HG02884 (cell line): ENCODE measurements at regions not wholly inside any gene's neighbourhood (a gene's known extent, or its start where the extent isn't known, plus 50 kb on each side); places are given as distances from the start of the nearest gene placed in this dataset.
A peak's percentile ranks its signal among the peaks of the same experiment; 100 is the strongest.
"Not testable (repeated sequence)": the region's sequence is repeated elsewhere in the genome, so short reads cannot be mapped to it uniquely, and the experiment has no call there.

Source experiments
- ATAC-seq: cut with Tn5 transposase; IDR thresholded peaks from one replicate; pipeline ENCODE4 v1.9.1; 2021; ENCODE audit warnings: mild to moderate bottlenecking, moderate library complexity; ENCODE audit not compliant: unreplicated experiment

- not testable (repeated sequence) for ATAC-seq
Observed at GRCh38 chr1:168457296-168457695, 86.5 kb downstream of the XCL2 start.

- no peak for ATAC-seq
Observed at GRCh38 chr1:168455764-168456163, 88.0 kb downstream of the XCL2 start.

- no peak for ATAC-seq
Observed at GRCh38 chr1:168454211-168454815, 89.5 kb downstream of the XCL2 start.

GRCh38 chr1:168453056-168453455, 90.7 kb downstream of the XCL2 start:
- no peak for ATAC-seq

GRCh38 chr1:168452329-168452728, 91.5 kb downstream of the XCL2 start:
- ATAC-seq = no peak

GRCh38 chr1:168447871-168448270, 95.9 kb downstream of the XCL2 start:
- ATAC-seq = no peak

GRCh38 chr1:168446081-168446480, 97.7 kb downstream of the XCL2 start:
- ATAC-seq = no peak

- ATAC-seq = no peak
Observed at GRCh38 chr1:168443899-168444298, 99.9 kb downstream of the XCL2 start.

GRCh38 chr1:168443356-168443755, 100.4 kb downstream of the XCL2 start:
- no peak for ATAC-seq

GRCh38 chr1:168442931-168443330, 100.9 kb downstream of the XCL2 start:
- ATAC-seq = no peak

- no peak for ATAC-seq
Observed at GRCh38 chr1:168441745-168442144, 102.1 kb downstream of the XCL2 start.

GRCh38 chr1:168439456-168440375, 104.1 kb downstream of the XCL2 start:
- peak; percentile 88 for ATAC-seq

- ATAC-seq = no peak
Observed at GRCh38 chr1:168438626-168439025, 105.2 kb downstream of the XCL2 start.

- ATAC-seq = no peak
Observed at GRCh38 chr1:168437821-168438220, 106.0 kb downstream of the XCL2 start.

GRCh38 chr1:168435439-168435838, 108.4 kb downstream of the XCL2 start:
- ATAC-seq = no peak

- ATAC-seq = no peak
Observed at GRCh38 chr1:168433238-168433637, 110.6 kb downstream of the XCL2 start.

GRCh38 chr1:168431882-168432281, 111.9 kb downstream of the XCL2 start:
- ATAC-seq = no peak

GRCh38 chr1:168430321-168430720, 113.5 kb downstream of the XCL2 start:
- ATAC-seq = no peak

GRCh38 chr1:168428063-168428731, 115.6 kb downstream of the XCL2 start:
- no peak for ATAC-seq

- no peak for ATAC-seq
Observed at GRCh38 chr1:168427051-168427450, 116.7 kb downstream of the XCL2 start.

- ATAC-seq = no peak
Observed at GRCh38 chr1:168424281-168424680, 119.5 kb downstream of the XCL2 start.
